ENCODE measurements at regions not wholly inside any gene's neighbourhood (a gene's known extent, or its start where the extent isn't known, plus 50 kb on each side); places are given as distances from the start of the nearest gene placed in this dataset.
"Not testable (repeated sequence)": the region's sequence is repeated elsewhere in the genome, so short reads cannot be mapped to it uniquely, and the experiment has no call there.

DNA sequence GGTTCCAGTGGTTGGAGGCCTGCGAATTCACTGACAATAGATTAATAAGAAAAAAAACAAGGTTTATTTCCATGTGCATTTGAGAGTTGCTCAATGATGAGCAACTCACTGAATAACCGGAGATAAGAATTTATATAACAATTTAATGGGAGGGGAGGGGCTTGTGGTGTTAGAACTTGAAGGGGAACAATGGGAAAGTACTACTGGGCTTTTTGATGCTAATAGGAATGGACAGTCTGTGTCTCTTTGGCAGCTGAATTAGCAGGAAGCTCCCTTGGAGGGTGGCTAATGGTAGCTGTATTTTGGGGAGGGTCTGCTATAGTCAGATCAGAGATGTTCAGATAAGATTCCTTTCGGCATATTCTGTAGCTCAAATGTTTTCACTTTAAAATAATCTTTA lies 62.4 kb upstream of the GMDS start:
- no peak for DNase-seq (ENCODE audit: low read depth in 2 of 2)

DNA sequence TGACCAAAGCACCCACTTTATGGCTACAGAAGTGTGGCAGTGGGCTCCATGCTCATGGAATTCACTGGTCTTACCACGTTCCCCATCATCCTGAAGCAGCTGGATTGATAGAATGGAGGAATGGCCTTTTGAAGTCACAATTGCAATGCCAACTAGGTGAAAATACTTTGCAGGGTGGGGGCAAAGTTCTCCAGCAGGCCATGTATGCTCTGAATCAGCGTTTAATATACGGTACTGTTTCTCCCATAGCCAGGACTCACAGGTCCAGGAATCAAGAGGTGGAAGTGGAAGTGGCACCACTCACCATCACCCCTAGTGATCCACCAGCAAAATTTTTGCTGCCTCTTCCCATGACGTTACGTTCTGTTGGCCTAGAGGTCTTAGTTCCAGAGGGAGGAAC lies 60.5 kb upstream of the GMDS start:
- DNase-seq (ENCODE audit: low read depth in 2 of 2) = no peak

DNA sequence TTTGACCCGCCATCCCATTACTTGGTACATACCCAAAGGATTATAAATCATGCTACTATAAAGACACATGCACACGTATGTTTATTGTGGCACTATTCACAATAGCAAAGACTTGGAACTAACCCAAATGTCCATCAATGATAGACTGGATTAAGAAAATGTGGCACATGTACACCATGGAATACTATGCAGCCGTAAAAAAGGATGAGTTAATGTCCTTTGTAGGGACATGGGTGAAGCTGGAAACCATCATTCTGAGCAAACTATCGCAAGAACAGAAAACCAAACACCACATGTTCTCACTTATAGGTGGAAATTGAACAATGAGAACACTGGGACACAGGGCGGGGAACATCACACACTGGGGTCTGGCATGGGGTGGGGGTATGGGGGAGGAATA lies 57.1 kb upstream of the GMDS start:
- not testable (repeated sequence) for DNase-seq (ENCODE audit: low read depth in 2 of 2)

DNA sequence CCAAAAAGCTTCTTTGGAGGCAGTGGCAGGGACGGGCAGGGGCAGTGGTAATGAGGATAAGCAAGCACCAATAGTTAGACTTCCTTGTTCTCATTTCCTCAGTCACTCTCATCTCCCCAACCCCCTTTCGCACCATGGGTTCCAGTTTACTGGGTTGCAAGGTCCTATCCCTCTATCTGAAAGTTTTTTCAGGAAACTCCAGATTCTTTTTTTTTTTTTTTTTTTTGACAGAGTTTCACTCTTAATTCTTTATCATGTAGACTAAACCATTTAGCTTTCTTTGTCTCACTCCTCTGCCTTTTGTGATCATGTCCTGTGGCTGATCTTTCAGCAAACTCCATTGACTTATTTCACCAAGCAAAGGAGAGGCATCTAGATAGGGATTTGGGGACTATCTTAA lies 51.4 kb upstream of the GMDS start:
- DNase-seq (ENCODE audit: low read depth in 2 of 2) = no peak
